ENCODE measurements at regions not wholly inside any gene's neighbourhood (a gene's known extent, or its start where the extent isn't known, plus 50 kb on each side); places are given as distances from the start of the nearest gene placed in this dataset.

GRCh38 chr3:187522890-187523289 lies 147.3 kb downstream of the SST start:
- H3K4me3 ChIP-seq = no peak overlapping the region
- WGBS = 92% methylated on average over 1 of the region's 1 CpG
- no peak for TF ChIP-seq POLR2AphosphoS5 (IDR thresholded peaks at IDR 0.05)
- no peak for TF ChIP-seq POLR2A (IDR thresholded peaks at IDR 0.05)
- TF ChIP-seq EP300 (IDR thresholded peaks at IDR 0.05) = no peak
- TF ChIP-seq CTCF (IDR thresholded peaks at IDR 0.05) = no peak
- H3K27ac ChIP-seq = no peak overlapping the region
- H3K27me3 ChIP-seq = peaks cover 3% of the 10 kb centered on the region
- no peaks in the 10 kb centered on the region for H3K4me1 ChIP-seq
- H3K36me3 ChIP-seq = no peaks in the 10 kb centered on the region
- no peak for DNase-seq (ENCODE audit: low spot score in 2 of 2)
- H3K9me3 ChIP-seq = no peaks in the 10 kb centered on the region

- H3K27ac ChIP-seq = no peak overlapping the region
- no peak for TF ChIP-seq EP300 (IDR thresholded peaks at IDR 0.05)
- no peak for TF ChIP-seq CTCF (IDR thresholded peaks at IDR 0.05)
- TF ChIP-seq POLR2AphosphoS5 (IDR thresholded peaks at IDR 0.05) = no peak
- TF ChIP-seq POLR2A (IDR thresholded peaks at IDR 0.05) = no peak
- H3K9me3 ChIP-seq = no peaks in the 10 kb centered on the region
- peaks cover 3% of the 10 kb centered on the region for H3K27me3 ChIP-seq
- no peak for DNase-seq (ENCODE audit: low spot score in 2 of 2)
- H3K4me3 ChIP-seq = no peak overlapping the region
- H3K36me3 ChIP-seq = no peaks in the 10 kb centered on the region
- H3K4me1 ChIP-seq = no peaks in the 10 kb centered on the region
- 52% methylated on average over 2 of the region's 2 CpGs for WGBS
Measured at GRCh38 chr3:187522293-187522692, 147.9 kb downstream of the SST start.

GRCh38 chr3:187521546-187521945 lies 148.6 kb downstream of the SST start:
- Histone ChIP-seq H3K4me3 (no peak overlapping the region), H3K4me1 (no peaks in the 10 kb centered on the region), H3K9me3 (no peaks in the 10 kb centered on the region), H3K27ac (no peak overlapping the region), H3K27me3 (peaks cover 3% of the 10 kb centered on the region), H3K36me3 (no peaks in the 10 kb centered on the region)
- TF ChIP-seq POLR2AphosphoS5 (IDR thresholded peaks at IDR 0.05) (no peak), EP300 (IDR thresholded peaks at IDR 0.05) (no peak), CTCF (IDR thresholded peaks at IDR 0.05) (no peak), POLR2A (IDR thresholded peaks at IDR 0.05) (no peak)
- DNase-seq (ENCODE audit: low spot score in 2 of 2) = no peak
- 85% methylated on average over 2 of the region's 2 CpGs for WGBS

- Histone ChIP-seq H3K9me3 (no peaks in the 10 kb centered on the region), H3K4me3 (no peak overlapping the region), H3K4me1 (no peaks in the 10 kb centered on the region), H3K27ac (no peak overlapping the region), H3K27me3 (no peaks in the 10 kb centered on the region), H3K36me3 (no peaks in the 10 kb centered on the region)
- TF ChIP-seq CTCF (IDR thresholded peaks at IDR 0.05) = no peak
- no peak for TF ChIP-seq POLR2A (IDR thresholded peaks at IDR 0.05)
- TF ChIP-seq POLR2AphosphoS5 (IDR thresholded peaks at IDR 0.05) = no peak
- no peak for TF ChIP-seq EP300 (IDR thresholded peaks at IDR 0.05)
- WGBS = 80% methylated on average over 9 of the region's 9 CpGs
- no peak for DNase-seq (ENCODE audit: low spot score in 2 of 2)
Measured at GRCh38 chr3:187520027-187520945, 149.9 kb downstream of the SST start.

- DNase-seq (ENCODE audit: low spot score in 2 of 2) = no peak
- 65% methylated on average over 9 of the region's 9 CpGs for WGBS
- H3K4me1 ChIP-seq = no peaks in the 10 kb centered on the region
Measured at GRCh38 chr3:187519428-187519890, 150.7 kb downstream of the SST start.

More at GRCh38 chr3:187519428-187519890, 150.7 kb downstream of the SST start:
- Histone ChIP-seq H3K9me3 (no peaks in the 10 kb centered on the region), H3K27me3 (no peaks in the 10 kb centered on the region), H3K4me3 (no peak overlapping the region), H3K36me3 (no peaks in the 10 kb centered on the region), H3K27ac (no peak overlapping the region)
- TF ChIP-seq POLR2A (IDR thresholded peaks at IDR 0.05) = no peak
- no peak for TF ChIP-seq EP300 (IDR thresholded peaks at IDR 0.05)
- no peak for TF ChIP-seq CTCF (IDR thresholded peaks at IDR 0.05)
- no peak for TF ChIP-seq POLR2AphosphoS5 (IDR thresholded peaks at IDR 0.05)

Data from suprapubic skin (tissue), 4 donors.